Activated T-cell treated with anti-CD3 and anti-CD28 coated beads, Interleukin-2, amount 50 U/mL, for 48 hours (primary cell): ENCODE measurements at regions not wholly inside any gene's neighbourhood (a gene's known extent, or its start where the extent isn't known, plus 50 kb on each side); places are given as distances from the start of the nearest gene placed in this dataset.

ENCODE experiments used
- DNase-seq, 2 experiments: peaks; one replicate each; pipeline ENCODE4 v3.0.0-alpha.2; 2020

DNA sequence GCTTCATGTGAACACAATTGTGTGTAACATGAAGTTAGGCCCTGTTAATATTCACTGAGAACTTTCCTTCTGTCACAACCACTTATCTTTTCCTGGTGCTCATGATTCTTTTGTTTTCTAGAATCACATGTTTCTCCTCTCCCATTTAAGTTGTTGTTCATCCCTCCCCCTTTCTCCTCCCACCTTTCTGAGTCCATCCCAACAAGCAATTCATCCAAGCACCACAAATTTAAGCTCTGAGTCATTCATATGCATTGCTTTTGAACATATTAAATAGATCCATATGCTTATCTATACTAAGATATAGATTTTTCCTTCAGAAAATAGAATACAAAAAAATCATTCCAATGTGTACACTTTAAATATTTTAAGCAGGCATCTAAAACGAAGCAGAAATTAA, 75.2 kb upstream of the NFIB start:
- DNase-seq, result no peak

DNA sequence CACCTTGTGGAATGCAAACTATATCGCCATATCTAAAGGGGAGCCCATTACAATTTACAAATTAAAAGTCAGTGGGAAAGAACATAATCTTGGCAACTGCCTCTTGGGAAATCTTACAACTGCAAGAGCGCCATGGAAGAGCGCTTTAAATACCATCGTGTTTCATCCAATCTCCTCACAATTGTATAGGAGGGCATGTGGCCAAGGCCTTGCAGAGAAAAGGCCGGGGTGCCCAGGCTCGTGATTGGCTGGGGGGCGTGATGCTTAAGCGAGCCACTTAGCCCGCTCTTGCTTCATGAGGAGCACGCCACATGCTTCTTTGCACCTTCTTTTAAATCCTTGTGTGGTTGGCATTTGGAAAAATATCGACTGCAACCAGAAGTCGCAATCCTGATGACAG, 69.8 kb upstream of the NFIB start:
- DNase-seq, result no peak

DNA sequence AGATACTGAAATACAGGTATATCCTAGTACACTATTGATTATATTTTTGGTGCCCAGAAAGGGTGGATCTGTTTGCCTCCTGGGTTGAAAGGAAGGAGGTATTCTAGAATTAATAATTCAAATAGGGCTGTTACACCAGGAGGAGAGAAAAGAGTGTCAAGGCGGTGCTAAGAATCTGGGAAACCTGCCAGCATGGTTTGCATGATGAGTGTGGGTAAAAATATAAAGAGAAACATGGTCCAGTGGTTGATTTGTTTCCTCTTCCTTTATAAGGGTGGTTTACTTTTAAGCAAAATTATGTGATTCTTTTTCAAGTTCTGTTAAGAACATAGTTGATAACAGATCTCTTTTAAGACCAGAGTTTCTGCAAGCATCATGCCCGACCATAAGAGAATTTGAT, 69.4 kb upstream of the NFIB start:
- DNase-seq, result no peak

DNA sequence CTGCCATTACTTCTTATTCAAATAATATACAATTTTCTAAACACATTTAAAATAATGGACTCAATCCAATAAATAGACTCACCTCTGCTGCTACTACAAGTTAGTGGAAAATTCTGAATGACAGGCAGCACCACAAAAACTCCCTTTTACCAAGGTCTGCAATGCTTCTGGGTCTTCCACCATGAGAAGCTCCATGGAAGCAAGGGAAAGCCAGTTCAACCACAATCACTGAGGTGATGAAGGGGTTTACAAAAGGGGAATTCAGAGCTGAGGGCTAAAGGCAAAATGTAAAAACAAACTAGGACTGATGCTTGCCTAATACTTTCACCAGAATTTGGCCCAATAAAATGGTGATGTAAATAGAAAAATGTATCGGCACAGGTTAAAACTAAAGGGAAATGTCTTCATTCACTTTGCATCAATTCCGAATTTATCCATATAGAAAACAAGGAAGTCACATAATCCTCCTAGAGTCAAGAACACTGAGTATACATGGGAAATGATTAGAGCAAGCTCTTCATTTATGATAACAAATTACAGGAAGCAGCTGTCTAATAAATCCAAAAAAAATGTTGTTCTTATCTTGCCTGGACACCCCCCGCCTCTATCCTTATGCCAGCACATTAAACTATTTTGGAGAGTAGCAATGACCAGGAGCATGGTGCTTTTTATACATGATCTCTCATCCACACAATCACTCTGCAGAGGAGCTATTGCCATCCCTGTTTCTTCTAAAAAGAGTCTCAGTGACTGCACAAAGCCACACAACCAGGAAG, 66.3 kb upstream of the NFIB start:
- DNase-seq, result no peak

DNA sequence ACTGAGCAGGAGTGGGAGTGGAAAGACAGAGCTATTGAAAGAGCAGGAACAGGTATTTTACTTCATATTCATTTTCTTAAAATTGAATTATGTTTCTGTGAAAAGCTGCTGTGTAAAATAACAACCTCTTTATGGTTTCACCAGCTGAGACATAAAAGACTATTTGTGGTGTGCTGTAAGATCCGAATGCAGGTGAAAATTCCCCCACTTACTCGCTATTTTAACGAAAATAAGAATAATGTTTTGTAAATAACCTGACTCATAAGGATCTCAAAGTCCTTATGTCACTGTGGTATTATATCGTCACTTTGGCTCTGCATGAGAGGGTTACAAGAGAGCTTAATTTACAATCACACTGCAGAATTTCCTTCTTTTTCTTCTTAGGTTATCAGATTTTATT, 65.3 kb upstream of the NFIB start:
- DNase-seq, result no peak

DNA sequence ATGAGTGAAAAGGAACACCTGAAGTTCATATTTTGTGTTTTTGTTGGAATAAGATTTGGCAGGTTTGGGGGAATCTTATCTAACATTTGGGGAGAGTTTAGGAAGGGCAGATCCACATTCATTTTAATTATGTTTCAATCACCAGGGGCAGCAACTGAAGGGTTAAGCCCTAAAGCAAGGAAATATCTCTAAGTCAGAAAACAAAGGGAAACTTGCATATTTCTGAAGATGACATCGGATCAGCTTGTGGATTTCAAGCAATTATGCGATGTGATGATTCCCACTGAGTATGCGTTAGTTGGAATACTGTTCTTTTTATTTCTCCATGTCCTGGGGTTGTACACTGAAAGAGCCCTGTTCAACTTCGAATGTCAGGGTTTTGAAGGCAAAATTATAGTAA, 59.8 kb upstream of the NFIB start:
- DNase-seq, result no peak

DNA sequence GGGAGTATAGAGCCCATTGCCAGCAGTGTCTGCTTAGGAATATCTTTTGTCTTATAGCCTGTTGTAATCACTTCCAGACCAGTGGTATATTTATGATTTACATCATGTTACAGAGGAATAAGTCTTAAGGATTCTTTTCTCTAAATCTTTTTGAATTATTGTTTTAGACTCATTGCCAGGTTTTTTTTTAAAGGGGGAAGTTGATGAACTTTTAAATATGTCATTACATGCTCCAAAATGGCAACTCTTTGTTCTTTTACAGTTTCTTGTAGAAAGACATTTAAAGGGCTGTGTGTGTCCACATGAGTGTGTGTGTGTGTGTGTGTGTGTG, 59.4 kb upstream of the NFIB start:
- no peak for DNase-seq

DNA sequence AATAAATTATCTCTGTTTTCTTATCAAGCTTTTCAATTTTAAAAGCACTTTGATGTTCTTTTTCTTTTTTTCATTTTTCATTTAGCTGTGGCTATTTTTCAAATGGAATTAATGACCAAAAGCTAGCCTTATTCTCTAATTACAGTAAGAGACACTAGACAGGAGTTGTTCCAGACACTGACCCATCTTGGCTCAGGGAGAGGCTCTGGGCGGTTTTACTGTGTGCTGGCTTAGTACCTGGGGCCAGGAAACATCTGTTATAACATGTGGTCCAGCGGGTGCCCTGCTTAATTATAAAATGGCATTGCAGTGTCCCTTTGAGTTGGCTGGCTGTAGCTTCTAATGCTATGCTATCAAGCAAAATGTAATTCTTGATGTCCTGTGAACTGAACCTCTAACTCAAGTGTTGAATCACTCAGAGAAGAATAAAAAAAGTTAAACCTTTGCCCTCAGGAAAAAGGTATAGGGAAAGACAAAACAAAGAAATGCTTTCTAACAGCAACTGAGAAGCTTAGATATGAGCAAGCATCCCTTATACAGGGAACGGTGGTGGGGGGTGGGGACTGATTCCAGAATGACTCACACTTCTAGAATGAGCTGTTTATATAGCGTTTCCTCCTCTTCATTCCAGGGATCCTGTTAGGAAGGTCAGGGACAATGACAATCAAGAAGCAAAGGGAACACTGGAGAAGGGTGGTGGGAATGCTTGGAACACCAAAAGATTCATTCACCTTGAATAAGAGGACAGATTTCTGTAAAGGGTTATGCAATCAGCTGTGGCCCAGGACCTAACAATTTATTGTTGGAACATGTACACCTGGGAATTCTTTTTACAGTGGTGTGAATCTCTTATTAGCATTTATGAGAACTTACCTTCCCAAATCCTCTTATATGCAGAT, 58.7 kb upstream of the NFIB start:
- DNase-seq, result no peak

DNA sequence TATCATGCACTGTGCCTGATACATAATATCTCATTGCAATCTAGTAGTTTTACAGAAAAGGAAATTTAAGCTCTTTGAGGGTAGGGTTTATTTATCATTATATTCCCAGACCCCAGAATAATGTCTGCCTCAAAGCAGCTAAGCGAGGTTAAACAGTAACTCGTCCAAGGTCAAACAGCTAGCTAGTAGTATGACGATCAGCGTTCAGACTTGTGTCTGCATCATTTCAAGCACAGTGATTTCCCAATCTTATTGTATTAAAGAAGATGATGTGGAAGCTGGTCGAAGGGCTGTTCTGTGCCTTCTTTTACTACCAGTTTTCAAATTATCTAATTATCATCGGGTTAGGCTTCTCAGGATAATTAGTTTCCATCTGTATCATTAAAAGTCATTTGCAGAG, 55.1 kb upstream of the NFIB start:
- DNase-seq, result no peak

DNA sequence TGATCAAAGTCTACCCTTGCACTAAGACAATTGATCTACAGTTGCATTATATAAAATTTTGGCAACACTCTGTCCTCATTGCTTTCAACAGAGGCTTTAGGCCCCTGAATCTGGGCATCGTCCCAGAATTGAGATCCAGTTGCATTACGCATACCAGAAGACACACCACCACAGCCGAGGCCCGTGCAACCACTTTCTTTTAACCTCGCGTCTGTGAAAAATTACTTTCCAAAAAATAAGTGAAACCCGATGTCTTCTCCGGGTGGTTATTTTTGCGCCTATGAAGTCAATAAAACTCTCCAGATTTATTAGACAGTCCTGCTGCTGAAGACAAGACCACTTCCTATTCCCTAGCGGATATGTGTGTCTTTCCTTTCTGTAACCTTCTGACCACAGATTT, 52.1 kb upstream of the NFIB start:
- no peak for DNase-seq

DNA sequence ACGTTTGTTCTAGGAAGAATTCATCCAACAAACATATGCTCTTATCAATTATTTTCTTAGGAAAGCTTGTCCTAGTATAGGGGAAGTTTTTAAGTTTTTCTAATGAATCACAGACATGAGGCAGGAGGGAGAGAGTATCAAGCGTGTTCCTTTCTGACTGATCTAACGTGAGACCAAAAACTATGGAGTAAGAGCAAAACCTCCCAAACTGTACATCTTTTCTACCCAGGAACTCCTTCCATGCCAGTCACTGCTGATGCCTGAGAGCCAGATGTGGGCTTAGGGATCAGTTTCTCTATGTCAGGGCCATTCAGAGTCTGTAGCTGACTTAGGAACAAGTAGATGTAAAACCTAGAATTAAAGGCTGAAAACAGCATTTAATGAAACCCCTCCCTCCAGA, 51.7 kb upstream of the NFIB start:
- no peak for DNase-seq
